Activated CD4-positive, alpha-beta T cell treated with anti-CD3 and anti-CD28 coated beads, Interleukin-2, amount 10 ng/mL, durations not matched to agents 24 days and 14 days (primary cell): ENCODE measurements at regions not wholly inside any gene's neighbourhood (a gene's known extent, or its start where the extent isn't known, plus 50 kb on each side); places are given as distances from the start of the nearest gene placed in this dataset.

Source experiments
- DNase-seq: peaks from one replicate; pipeline ENCODE4 v3.0.0; 2022
- H3K27ac Mint-ChIP-seq: one replicate; pipeline ENCODE4 v1.8.0; 2022; ENCODE audit warnings: mild to moderate bottlenecking, mixed read lengths
- H3K27me3 Mint-ChIP-seq: one replicate; pipeline ENCODE4 v1.8.0; 2022; ENCODE audit warnings: mixed read lengths
- H3K36me3 Mint-ChIP-seq: one replicate; pipeline ENCODE4 v1.8.0; 2022; ENCODE audit warnings: low read depth, mild to moderate bottlenecking, mixed read lengths
- H3K4me1 Mint-ChIP-seq: one replicate; pipeline ENCODE4 v1.8.0; 2021; ENCODE audit warnings: mixed read lengths
- H3K4me3 Mint-ChIP-seq: one replicate; pipeline ENCODE4 v1.8.0; 2022; ENCODE audit warnings: mild to moderate bottlenecking, moderate library complexity, mixed read lengths
- H3K9me3 Mint-ChIP-seq: one replicate; pipeline ENCODE4 v1.8.0; 2021; ENCODE audit warnings: mixed read lengths
- intact Hi-C: fragments of 100-400 bp; cut with micrococcal nuclease; formaldehyde crosslinking; loops from one replicate; pipeline ENCODE4 v1.15.1; 2023

DNA sequence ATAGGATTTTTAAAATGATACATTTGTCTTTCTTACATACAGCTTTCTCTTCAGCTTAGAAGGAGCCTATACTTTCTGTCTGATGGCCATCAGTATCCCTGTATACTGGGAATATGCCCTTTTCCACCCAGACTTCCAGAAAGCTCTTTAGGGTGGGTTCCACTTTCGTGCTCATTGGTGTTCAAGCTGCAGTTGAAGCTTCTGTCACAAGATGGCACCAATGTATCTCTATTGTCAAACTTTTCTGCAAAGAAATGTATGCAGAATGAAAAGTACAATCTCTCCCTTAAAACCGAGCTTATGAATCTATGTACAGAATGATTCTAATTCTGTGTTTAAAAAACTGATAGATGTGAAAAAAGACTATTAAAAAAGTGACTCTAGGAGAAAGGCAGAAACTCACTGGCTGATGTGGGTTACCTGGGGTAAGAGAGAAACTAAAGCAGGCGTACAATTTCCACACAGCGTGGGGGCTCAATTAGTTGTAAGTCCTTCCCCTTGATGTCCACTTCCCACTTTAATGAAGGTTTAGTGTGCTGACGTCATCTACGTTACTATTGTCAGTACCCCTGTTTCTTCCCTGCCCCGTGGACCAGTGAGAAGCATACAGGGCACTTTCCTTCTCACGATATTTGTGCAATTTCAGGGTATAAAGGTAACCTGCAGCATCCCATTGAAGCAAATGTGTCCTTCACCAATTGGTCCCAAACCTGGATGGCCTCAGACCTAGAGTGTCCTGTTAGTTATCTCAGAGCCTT, 57.3 kb upstream of the TCEAL2 start:
- Mint-ChIP-seq H3K9me3 (no peaks in the 10 kb centered on the region), H3K36me3 (no peaks in the 10 kb centered on the region), H3K4me3 (no peak overlapping the region), H3K4me1 (no peaks in the 10 kb centered on the region), H3K27me3 (no peaks in the 10 kb centered on the region), H3K27ac (no peak overlapping the region)
- DNase-seq: peak; percentile 54
- intact Hi-C loops: loop anchor here (5.0 kb wide), 1 partner anchor 794 kb away; no protein-coding TSS in a partner anchor

GRCh38 chrX:102063445-102064074, 61.9 kb upstream of the TCEAL2 start:
- H3K9me3 Mint-ChIP-seq: no peaks in the 10 kb centered on the region
- H3K36me3 Mint-ChIP-seq: no peaks in the 10 kb centered on the region
- H3K4me1 Mint-ChIP-seq: no peaks in the 10 kb centered on the region
- no peak overlapping the region for H3K27ac Mint-ChIP-seq
- H3K27me3 Mint-ChIP-seq: no peaks in the 10 kb centered on the region
- no peak overlapping the region for H3K4me3 Mint-ChIP-seq
- no peak for DNase-seq
- intact Hi-C loops: no loop called here

DNA sequence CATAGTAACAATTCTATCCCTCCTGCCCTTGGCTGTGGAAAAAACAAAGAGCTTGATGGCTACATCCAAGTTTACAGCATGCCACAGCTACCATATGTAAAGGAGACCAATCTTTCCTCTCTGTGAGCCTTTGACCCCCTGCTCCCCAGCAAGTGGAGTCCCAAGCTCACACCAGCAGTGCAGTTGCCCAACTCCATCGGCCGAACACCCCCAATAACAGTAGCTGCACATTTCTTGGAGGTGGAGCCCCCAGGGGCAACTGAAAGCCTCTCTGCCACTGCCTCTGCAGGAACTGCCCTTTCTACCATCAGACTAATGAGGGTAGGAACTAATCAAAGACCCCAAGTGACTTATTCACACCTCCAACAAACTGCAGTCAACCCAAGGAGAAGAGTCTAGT, 81.0 kb upstream of the TCEAL2 start:
- no peak overlapping the region for H3K27ac Mint-ChIP-seq
- H3K4me3 Mint-ChIP-seq: no peak overlapping the region
- H3K36me3 Mint-ChIP-seq: no peaks in the 10 kb centered on the region
- no peaks in the 10 kb centered on the region for H3K27me3 Mint-ChIP-seq
- DNase-seq: no peak
- H3K9me3 Mint-ChIP-seq: no peaks in the 10 kb centered on the region
- no peaks in the 10 kb centered on the region for H3K4me1 Mint-ChIP-seq
- intact Hi-C loops: no loop called here

DNA sequence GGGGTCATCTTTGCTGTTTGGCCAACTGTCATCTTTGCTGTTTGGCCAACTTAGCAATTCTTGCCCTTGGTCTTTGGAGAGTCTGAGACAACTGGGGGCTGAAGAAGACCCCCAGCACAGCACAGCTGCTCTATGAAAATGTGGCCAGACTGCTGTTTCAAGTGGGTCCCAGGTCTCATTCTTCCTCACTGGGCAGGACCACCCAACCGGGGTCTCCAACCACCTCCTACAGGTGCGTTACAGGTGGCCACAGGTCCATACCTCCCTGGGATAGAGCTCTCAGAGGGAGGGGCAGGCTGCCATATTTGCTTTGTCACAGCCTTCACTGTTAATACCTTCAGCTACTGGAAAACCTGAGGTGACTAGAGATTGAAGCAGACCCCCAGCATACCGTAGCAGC, 82.1 kb upstream of the TCEAL2 start:
- H3K9me3 Mint-ChIP-seq: no peaks in the 10 kb centered on the region
- H3K4me3 Mint-ChIP-seq: no peak overlapping the region
- no peaks in the 10 kb centered on the region for H3K27me3 Mint-ChIP-seq
- intact Hi-C loops: no loop called here
- no peak for DNase-seq
- no peaks in the 10 kb centered on the region for H3K4me1 Mint-ChIP-seq
- no peaks in the 10 kb centered on the region for H3K36me3 Mint-ChIP-seq
- H3K27ac Mint-ChIP-seq: no peak overlapping the region

DNA sequence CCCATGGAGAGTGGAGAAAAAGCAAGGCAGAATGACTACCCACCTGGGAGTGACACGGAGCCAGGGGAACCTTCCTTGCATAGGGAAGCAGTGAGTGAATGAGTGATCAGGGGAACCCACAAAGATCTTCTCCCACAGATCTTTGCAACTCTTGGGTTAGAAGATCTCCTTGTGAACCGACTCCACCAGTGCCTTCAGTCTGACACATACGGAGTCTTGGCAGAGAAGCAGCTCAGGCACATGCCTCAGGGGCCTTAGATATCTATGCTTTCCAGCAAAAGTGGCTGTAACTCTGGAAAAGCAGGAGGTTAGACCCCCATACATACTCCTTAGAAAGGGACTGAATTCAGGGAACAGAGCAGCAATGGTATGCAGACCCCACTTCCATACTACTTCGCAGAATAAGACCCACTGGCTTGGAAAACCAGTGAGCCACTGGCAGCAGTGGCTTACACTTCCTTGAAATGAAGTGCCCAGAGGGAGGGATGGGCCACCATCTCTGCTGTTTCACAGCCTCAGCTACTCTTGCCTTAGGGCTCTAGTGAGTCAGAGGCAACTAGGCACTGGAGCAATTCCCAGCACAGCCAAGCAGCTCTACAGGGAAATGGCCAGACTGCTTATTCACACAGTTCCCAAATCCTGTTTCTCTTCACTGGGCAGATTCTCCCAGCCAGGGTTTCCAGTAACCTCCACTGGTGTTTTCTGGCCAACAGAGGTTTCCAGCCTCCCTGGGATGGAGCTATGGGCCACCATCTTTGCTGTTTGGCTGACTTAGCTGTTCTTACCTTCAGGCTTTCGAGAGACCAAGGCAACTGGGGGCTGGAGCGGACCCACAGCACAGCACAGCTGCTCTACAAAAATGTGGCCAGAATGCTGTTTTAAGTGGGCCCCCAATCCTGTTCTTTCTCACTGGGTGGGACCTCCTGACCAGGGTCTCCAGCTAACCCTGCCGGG, 82.8 kb upstream of the TCEAL2 start:
- Mint-ChIP-seq H3K36me3 (no peaks in the 10 kb centered on the region), H3K4me1 (no peaks in the 10 kb centered on the region), H3K27me3 (no peaks in the 10 kb centered on the region), H3K4me3 (no peak overlapping the region), H3K27ac (no peak overlapping the region), H3K9me3 (no peaks in the 10 kb centered on the region)
- no peak for DNase-seq
- intact Hi-C loops: no loop called here

- DNase-seq: no peak
- intact Hi-C loops: no loop called here
- Mint-ChIP-seq H3K36me3 (no peaks in the 10 kb centered on the region), H3K27me3 (no peaks in the 10 kb centered on the region), H3K4me1 (no peaks in the 10 kb centered on the region), H3K27ac (no peak overlapping the region), H3K4me3 (no peak overlapping the region), H3K9me3 (no peaks in the 10 kb centered on the region)
Observed at GRCh38 chrX:102029026-102029425, 96.5 kb upstream of the TCEAL2 start.

- DNase-seq: no peak
- intact Hi-C loops: no loop called here
- Mint-ChIP-seq H3K4me3 (no peak overlapping the region), H3K27ac (no peak overlapping the region), H3K4me1 (no peaks in the 10 kb centered on the region), H3K36me3 (no peaks in the 10 kb centered on the region), H3K27me3 (no peaks in the 10 kb centered on the region), H3K9me3 (no peaks in the 10 kb centered on the region)
Observed at GRCh38 chrX:102018208-102018607, 86.4 kb upstream of the ZMAT1 start.

- Mint-ChIP-seq H3K9me3 (no peaks in the 10 kb centered on the region), H3K27me3 (no peaks in the 10 kb centered on the region), H3K27ac (no peak overlapping the region), H3K4me1 (no peaks in the 10 kb centered on the region), H3K4me3 (no peak overlapping the region), H3K36me3 (no peaks in the 10 kb centered on the region)
- intact Hi-C loops: no loop called here
- no peak for DNase-seq
Observed at GRCh38 chrX:102008901-102009300, 77.1 kb upstream of the ZMAT1 start.

- no peak for DNase-seq
- no peak overlapping the region for H3K27ac Mint-ChIP-seq
- no peaks in the 10 kb centered on the region for H3K27me3 Mint-ChIP-seq
- H3K4me1 Mint-ChIP-seq: no peaks in the 10 kb centered on the region
- intact Hi-C loops: no loop called here
- no peak overlapping the region for H3K4me3 Mint-ChIP-seq
- H3K9me3 Mint-ChIP-seq: no peaks in the 10 kb centered on the region
- no peaks in the 10 kb centered on the region for H3K36me3 Mint-ChIP-seq
Observed at GRCh38 chrX:101999644-102000539, 68.1 kb upstream of the ZMAT1 start.

DNA sequence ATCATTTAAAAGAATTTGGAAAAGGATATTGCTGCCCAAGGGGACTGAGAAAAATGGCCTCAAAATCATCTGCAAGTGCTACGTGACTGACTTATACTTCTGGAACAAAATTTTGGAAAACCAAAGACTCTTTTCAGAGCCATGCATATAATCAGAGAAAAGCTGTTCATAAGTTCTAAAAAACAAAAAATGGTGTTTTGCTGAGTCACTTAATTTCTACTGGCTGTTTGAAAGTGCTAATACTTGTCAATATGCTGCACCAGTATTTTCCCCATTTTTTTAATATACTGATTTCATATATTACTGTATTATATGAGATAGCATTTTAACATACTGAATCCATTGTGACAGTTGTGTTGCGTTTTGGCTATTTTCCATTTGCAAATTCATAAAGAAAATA, 61.5 kb upstream of the ZMAT1 start:
- no peaks in the 10 kb centered on the region for H3K36me3 Mint-ChIP-seq
- no peaks in the 10 kb centered on the region for H3K9me3 Mint-ChIP-seq
- no peaks in the 10 kb centered on the region for H3K4me1 Mint-ChIP-seq
- no peak for DNase-seq
- intact Hi-C loops: no loop called here
- no peak overlapping the region for H3K4me3 Mint-ChIP-seq
- H3K27me3 Mint-ChIP-seq: no peaks in the 10 kb centered on the region
- no peak overlapping the region for H3K27ac Mint-ChIP-seq

DNA sequence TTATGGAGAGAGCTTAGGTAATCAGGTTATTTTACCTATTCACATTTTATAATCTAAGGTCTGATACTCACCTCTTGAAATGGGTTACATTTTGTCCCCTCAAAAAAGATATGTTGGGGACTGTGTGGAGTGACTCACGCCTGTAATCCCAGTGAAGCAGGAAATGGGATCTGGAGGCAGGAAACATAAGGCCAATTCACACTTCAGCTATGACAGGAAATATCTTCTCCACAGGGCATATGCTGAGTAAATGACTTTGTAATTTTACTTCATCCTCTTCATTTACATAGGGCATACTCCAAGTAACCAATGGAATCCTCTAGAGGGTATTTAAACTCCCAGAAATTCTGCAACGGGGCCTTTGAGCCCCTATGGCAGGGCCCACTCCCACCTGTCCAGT, 54.8 kb upstream of the ZMAT1 start:
- no peak for DNase-seq
- intact Hi-C loops: no loop called here
- Mint-ChIP-seq H3K27ac (no peak overlapping the region), H3K4me1 (no peaks in the 10 kb centered on the region), H3K4me3 (no peak overlapping the region), H3K27me3 (no peaks in the 10 kb centered on the region), H3K36me3 (no peaks in the 10 kb centered on the region), H3K9me3 (no peaks in the 10 kb centered on the region)
